B cell (primary cell): ENCODE measurements at regions not wholly inside any gene's neighbourhood (a gene's known extent, or its start where the extent isn't known, plus 50 kb on each side); places are given as distances from the start of the nearest gene placed in this dataset.

Experiments
- ATAC-seq: fragments of 200-7000 bp; cut with Tn5 transposase; one replicate; pipeline ENCODE4 v1.10.0; 2021; ENCODE audit warnings: low read depth, mild to moderate bottlenecking, moderate number of reproducible peaks, moderate library complexity
- CTCF ChIA-PET: fragments of 350-600 bp; sonication (Branson Sonifier 250); formaldehyde crosslinking; loops from one replicate; lab custom pipeline; 2021; ENCODE audit warnings: antibody characterized with exemption, inconsistent platforms; lab: Charles Lee
- POLR2A ChIA-PET: fragments of 350-600 bp; sonication (Branson Sonifier 250); formaldehyde crosslinking; loops from one replicate; lab custom pipeline; 2021; ENCODE audit warnings: antibody characterized with exemption; lab: Charles Lee
- DNase-seq: peaks from one replicate; pipeline ENCODE4 v3.0.0; 2013
- H2AFZ ChIP-seq: 2 replicates; pipeline ENCODE4 v1.6.1; 2012; ENCODE audit warnings: mild to moderate bottlenecking, low read depth, low read length; ENCODE audit not compliant: insufficient read depth, poor library complexity, severe bottlenecking
- H3K27ac ChIP-seq, 2 donors: 1 replicate in 1 of 2; 2 replicates in 1 of 2; pipeline ENCODE4 v1.5.1; 2012 to 2013; ENCODE audit warnings: low read length in 2 of 2, mild to moderate bottlenecking in 2 of 2, moderate library complexity in 1 of 2
- H3K27me3 ChIP-seq, 4 experiments: fragments of 200-600 bp in 1 of 4; sonication (generic) in 1 of 4; replicated peaks in 1 of 4; 1 replicate in 2 of 4; 2 replicates in 2 of 4; pipeline versions ENCODE4 v1.6.1 to v1.7.0; 2013 to 2016; ENCODE audit warnings: low read length in 3 of 4, mild to moderate bottlenecking in 2 of 4, mixed read lengths in 1 of 4, moderate library complexity in 1 of 4; ENCODE audit not compliant: insufficient read depth in 4 of 4, control insufficient read depth in 3 of 4; ENCODE audit errors: control extremely low read depth in 1 of 4
- H3K36me3 ChIP-seq, 2 experiments: replicated peaks in 1 of 2; 1 replicate in 1 of 2; 2 replicates in 1 of 2; pipeline versions ENCODE4 v1.6.1 to v1.7.1; 2013; ENCODE audit warnings: low read length in 1 of 2; ENCODE audit not compliant: insufficient read depth in 2 of 2, control insufficient read depth in 1 of 2; ENCODE audit errors: control extremely low read depth in 1 of 2, extremely low read depth in 1 of 2
- H3K4me1 ChIP-seq, 2 donors: fragments of 200-600 bp in 1 of 2; sonication (generic) in 1 of 2; 1 replicate in 1 of 2; 2 replicates in 1 of 2; pipeline versions ENCODE4 v1.5.1 to v1.6.1; 2013 to 2017; ENCODE audit warnings: low read length in 2 of 2; ENCODE audit not compliant: control insufficient read depth in 2 of 2, insufficient read depth in 2 of 2
- H3K4me2 ChIP-seq: replicated peaks from 2 replicates; pipeline ENCODE3; 2012; ENCODE audit warnings: mild to moderate bottlenecking, low read depth, low read length; ENCODE audit not compliant: poor library complexity, severe bottlenecking
- H3K4me3 ChIP-seq, 5 experiments: fragments of 200-600 bp in 1 of 5; sonication (generic) in 1 of 5; 1 replicate in 3 of 5; 2 replicates in 2 of 5; pipeline versions ENCODE4 v1.5.1 to v1.7.0; 2011 to 2016; ENCODE audit warnings: low read length in 4 of 5, mild to moderate bottlenecking in 4 of 5, low read depth in 2 of 5, control low read depth in 1 of 5, moderate library complexity in 1 of 5; ENCODE audit not compliant: insufficient read depth in 1 of 5; ENCODE audit errors: control extremely low read depth in 1 of 5, extremely low read depth in 1 of 5
- H3K79me2 ChIP-seq: fragments of 200-600 bp; sonication (generic); one replicate; pipeline ENCODE4 v1.6.0; 2016; ENCODE audit warnings: low read length; ENCODE audit not compliant: control insufficient read depth, insufficient read depth
- H3K9ac ChIP-seq: fragments of 200-600 bp; sonication (generic); 2 replicates; pipeline ENCODE4 v1.6.1; 2017; ENCODE audit warnings: mild to moderate bottlenecking, low read length, moderate library complexity
- H3K9me3 ChIP-seq, 3 donors: one replicate each; pipeline versions ENCODE4 v1.6.1 to v1.7.1; 2013; ENCODE audit warnings: low read length in 2 of 3; ENCODE audit not compliant: control insufficient read depth in 2 of 3, insufficient read depth in 1 of 3; ENCODE audit errors: control extremely low read depth in 1 of 3
- H4K20me1 ChIP-seq: 2 replicates; pipeline ENCODE4 v1.6.0; 2012; ENCODE audit warnings: mild to moderate bottlenecking, low read length; ENCODE audit not compliant: insufficient read depth, control insufficient read depth, poor library complexity, severe bottlenecking
- H3K27ac Mint-ChIP-seq: one replicate; pipeline ENCODE4 v1.8.0; 2021; ENCODE audit warnings: mixed read lengths
- H3K27me3 Mint-ChIP-seq: one replicate; pipeline ENCODE4 v1.8.0; 2021; ENCODE audit warnings: mixed read lengths
- H3K4me1 Mint-ChIP-seq: one replicate; pipeline ENCODE4 v1.8.0; 2021; ENCODE audit warnings: mixed read lengths
- H3K4me3 Mint-ChIP-seq: one replicate; pipeline ENCODE4 v1.8.0; 2021; ENCODE audit warnings: mixed read lengths
- H3K9me3 Mint-ChIP-seq: one replicate; pipeline ENCODE4 v1.8.0; 2022; ENCODE audit warnings: mixed read lengths; ENCODE audit not compliant: insufficient read depth
- CTCF ChIP-seq: fragments of 200-600 bp; IDR thresholded peaks from one replicate; pipeline ENCODE4 v1.8.0; 2022; ENCODE audit warnings: antibody characterized with exemption, mild to moderate bottlenecking
- EZH2 ChIP-seq: IDR thresholded peaks from 2 replicates; pipeline ENCODE4 v1.6.1; 2012; ENCODE audit warnings: borderline replicate concordance, low read depth, mild to moderate bottlenecking, moderate library complexity, low read length; ENCODE audit not compliant: insufficient read depth, poor library complexity, severe bottlenecking
- WGBS: methylation state at CpG from one replicate; pipeline ENCODE4 v1.1.5; 2013; ENCODE audit warnings: missing lambda C conversion rate; ENCODE audit not compliant: insufficient coverage; 5-methylcytosine and 5-hydroxymethylcytosine counted together
- intact Hi-C: fragments of 100-400 bp; cut with micrococcal nuclease; formaldehyde crosslinking; loops from one replicate; pipeline ENCODE4 v1.10.0; 2022

GRCh38 chr18:22709288-22710060 lies 223.7 kb upstream of the RBBP8 start:
- Histone ChIP-seq H4K20me1 (no peaks in the 10 kb centered on the region), H3K79me2 (no peaks in the 10 kb centered on the region), H3K9ac (no peak overlapping the region), H3K27me3 (no peaks in the 10 kb centered on the region), H2AFZ (no peak overlapping the region), H3K4me1 (no peaks in the 10 kb centered on the region), H3K4me2 (no peak overlapping the region), H3K4me3 (no peak overlapping the region), H3K27ac (no peak overlapping the region), H3K36me3 (no peaks in the 10 kb centered on the region), H3K9me3 (no peaks in the 10 kb centered on the region)
- ATAC-seq = no peak
- DNase-seq = no peak
- CTCF ChIA-PET = no interaction called here
- Mint-ChIP-seq H3K4me3 (no peak overlapping the region), H3K27ac (no peak overlapping the region), H3K9me3 (peaks cover 1% of the 10 kb centered on the region), H3K4me1 (no peaks in the 10 kb centered on the region), H3K27me3 (no peaks in the 10 kb centered on the region)
- POLR2A ChIA-PET = no interaction called here
- no peak for TF ChIP-seq CTCF
- WGBS = 72% methylated on average over 3 of the region's 5 CpGs
- intact Hi-C loops = no loop called here

GRCh38 chr18:22710673-22711191 lies 222.4 kb upstream of the RBBP8 start:
- Histone ChIP-seq H3K4me3 (no peak overlapping the region), H3K4me1 (no peaks in the 10 kb centered on the region), H3K9ac (no peak overlapping the region), H3K9me3 (no peaks in the 10 kb centered on the region), H3K79me2 (no peaks in the 10 kb centered on the region), H3K27me3 (no peaks in the 10 kb centered on the region), H4K20me1 (no peaks in the 10 kb centered on the region), H3K27ac (no peak overlapping the region), H3K36me3 (no peaks in the 10 kb centered on the region), H2AFZ (no peak overlapping the region), H3K4me2 (no peak overlapping the region)
- Mint-ChIP-seq H3K27me3 (no peaks in the 10 kb centered on the region), H3K4me3 (no peak overlapping the region), H3K9me3 (peaks cover 1% of the 10 kb centered on the region), H3K27ac (no peak overlapping the region), H3K4me1 (no peaks in the 10 kb centered on the region)
- 75% methylated on average over 3 of the region's 5 CpGs for WGBS
- CTCF ChIA-PET = no interaction called here
- POLR2A ChIA-PET = no interaction called here
- intact Hi-C loops = no loop called here
- no peak for TF ChIP-seq EZH2
- TF ChIP-seq CTCF = no peak
- DNase-seq (no peak), ATAC-seq (no peak)
